Pancreas (tissue), 10 donors: ENCODE measurements at regions not wholly inside any gene's neighbourhood (a gene's known extent, or its start where the extent isn't known, plus 50 kb on each side); places are given as distances from the start of the nearest gene placed in this dataset.
"Not testable (repeated sequence)": the region's sequence is repeated elsewhere in the genome, so short reads cannot be mapped to it uniquely, and the experiment has no call there.

Experiments used
- ATAC-seq, 4 donors: fragments of 200-7000 bp; cut with Tn5 transposase; one replicate each; pipeline versions ENCODE4 v1.8.0 to v1.9.1; 2020; ENCODE audit warnings: mild to moderate bottlenecking in 4 of 4, moderate library complexity in 4 of 4
- DNase-seq, 6 donors: peaks; one replicate each; pipeline ENCODE4 v3.0.0-alpha.2; 2020
- FAIRE-seq: peaks from 2 replicates; lab custom pipeline; 2012; peaks lifted over from hg19 to GRCh38; lab: Jason Lieb, UNC
- H3K27ac ChIP-seq, 4 donors: fragments of 200-600 bp; sonication (generic); 1 replicate in 3 of 4; 2 replicates in 1 of 4; pipeline versions ENCODE4 v1.5.0 to v1.8.0; 2020
- H3K27me3 ChIP-seq, 4 donors: fragments of 200-600 bp; one replicate each; pipeline ENCODE4 v1.8.0; 2021
- H3K36me3 ChIP-seq, 3 donors: fragments of 200-600 bp; sonication (generic) in 1 of 3; one replicate each; pipeline versions ENCODE4 v1.5.0 to v1.8.0; 2020 to 2021
- H3K4me1 ChIP-seq, 3 donors: fragments of 200-600 bp; one replicate each; pipeline ENCODE4 v1.8.0; 2021
- H3K4me3 ChIP-seq, 4 donors: fragments of 200-600 bp; sonication (generic) in 2 of 4; one replicate each; pipeline versions ENCODE4 v1.5.0 to v1.8.0; 2020 to 2021
- H3K9me3 ChIP-seq, 4 donors: fragments of 200-600 bp; one replicate each; pipeline ENCODE4 v1.8.0; 2021
- CTCF ChIP-seq, 4 donors: fragments of 200-600 bp; sonication (generic) in 3 of 4; IDR thresholded peaks; one replicate each; pipeline versions ENCODE4 v1.5.0 to v1.8.0; 2021; ENCODE audit warnings: antibody characterized with exemption in 4 of 4
- whole genome bisulfite sequencing, 2 donors: extraction: QIAGEN DNeasy Blood & Tissue Kit; methylation state at CpG; one replicate each; pipeline ENCODE4 v1.1.7; 2013; 5-methylcytosine and 5-hydroxymethylcytosine counted together
- intact Hi-C, 3 donors: fragments of 100-400 bp; cut with DNase I; formaldehyde crosslinking; loops; one replicate each; pipeline versions ENCODE4 v1.11.1 to v1.14.2; 2022
- donor health status: healthy with polysubstance abuse.
- donor health status: DM: no; HTN: no; CAD: no; lungs with moderate emphysema.
- donor health status: DM: no; HTN: no; CAD: no.
- donor health status: control.
- donor health status: control.
- donor health status: Bipolar disorder and iron deficiency.
- donor health status: DM: yes; HTN: yes; CAD: no.
- donor health status: DM: no; HTN: no; CAD: no.
- donor health status: DM: no; HTN: no; CAD: no.
- donor health status: DM: yes; HTN: yes; CAD: no.

- Histone ChIP-seq H3K36me3 (no peaks in the 10 kb centered on the region), H3K4me1 (no peaks in the 10 kb centered on the region), H3K27ac (no peak overlapping the region), H3K4me3 (no peak overlapping the region), H3K9me3 (no peaks in the 10 kb centered on the region), H3K27me3 (peaks cover 0 to 4% (median 0%) of the 10 kb centered on the region in 4 donors)
- no peak for TF ChIP-seq CTCF (IDR thresholded peaks at IDR 0.05)
- intact Hi-C loops: no loop called here
- DNase-seq (no peak), ATAC-seq (no peak), FAIRE-seq (no peak)
- 35 to 54% methylated on average over 1 of the region's 1 CpG for WGBS, 2 donors
Measured at GRCh38 chr7:85341121-85341520, 154.3 kb upstream of the SEMA3D start.

- Histone ChIP-seq H3K9me3 (no peaks in the 10 kb centered on the region), H3K36me3 (no peaks in the 10 kb centered on the region), H3K4me1 (no peaks in the 10 kb centered on the region), H3K27me3 (no peaks in the 10 kb centered on the region), H3K4me3 (no peak overlapping the region), H3K27ac (no peak overlapping the region)
- WGBS, 2 donors: 43 to 63% methylated on average over 1 of the region's 1 CpG
- ATAC-seq (no peak), DNase-seq (no peak), FAIRE-seq (no peak)
- intact Hi-C loops: no loop called here
- TF ChIP-seq CTCF (IDR thresholded peaks at IDR 0.05): no peak
Measured at GRCh38 chr7:85336086-85336485, 149.2 kb upstream of the SEMA3D start.

GRCh38 chr7:85335113-85335512 lies 148.3 kb upstream of the SEMA3D start:
- H3K27ac ChIP-seq, H3K27me3 ChIP-seq, H3K36me3 ChIP-seq, intact Hi-C loops, H3K9me3 ChIP-seq, ATAC-seq, H3K4me3 ChIP-seq, FAIRE-seq, H3K4me1 ChIP-seq: not testable (repeated sequence)
- 59 to 75% methylated on average over 14 to 15 of the region's 15 CpGs for WGBS, 2 donors
- DNase-seq: peak in 1 of 6 donors; percentile 27

- Histone ChIP-seq H3K27ac (no peak overlapping the region), H3K36me3 (no peaks in the 10 kb centered on the region), H3K9me3 (no peaks in the 10 kb centered on the region), H3K4me1 (no peaks in the 10 kb centered on the region), H3K4me3 (no peak overlapping the region), H3K27me3 (no peaks in the 10 kb centered on the region)
- DNase-seq (no peak), ATAC-seq (no peak), FAIRE-seq (no peak)
- intact Hi-C loops: no loop called here
- no peak for TF ChIP-seq CTCF (IDR thresholded peaks at IDR 0.05)
- 66 to 79% methylated on average over 3 of the region's 3 CpGs for WGBS, 2 donors
Measured at GRCh38 chr7:85328456-85328998, 141.7 kb upstream of the SEMA3D start.

- no peak for ATAC-seq
- intact Hi-C loops: no loop called here
- Histone ChIP-seq H3K27me3 (no peaks in the 10 kb centered on the region), H3K36me3 (no peaks in the 10 kb centered on the region), H3K4me3 (no peak overlapping the region), H3K27ac (no peak overlapping the region), H3K9me3 (no peaks in the 10 kb centered on the region), H3K4me1 (no peaks in the 10 kb centered on the region)
- no peak for DNase-seq
- 56 to 74% methylated on average over 4 of the region's 4 CpGs for WGBS, 2 donors
- no peak for FAIRE-seq
- no peak for TF ChIP-seq CTCF (IDR thresholded peaks at IDR 0.05)
Measured at GRCh38 chr7:85324145-85324799, 137.4 kb upstream of the SEMA3D start.
